ENCODE measurements at regions not wholly inside any gene's neighbourhood (a gene's known extent, or its start where the extent isn't known, plus 50 kb on each side); places are given as distances from the start of the nearest gene placed in this dataset.

DNA sequence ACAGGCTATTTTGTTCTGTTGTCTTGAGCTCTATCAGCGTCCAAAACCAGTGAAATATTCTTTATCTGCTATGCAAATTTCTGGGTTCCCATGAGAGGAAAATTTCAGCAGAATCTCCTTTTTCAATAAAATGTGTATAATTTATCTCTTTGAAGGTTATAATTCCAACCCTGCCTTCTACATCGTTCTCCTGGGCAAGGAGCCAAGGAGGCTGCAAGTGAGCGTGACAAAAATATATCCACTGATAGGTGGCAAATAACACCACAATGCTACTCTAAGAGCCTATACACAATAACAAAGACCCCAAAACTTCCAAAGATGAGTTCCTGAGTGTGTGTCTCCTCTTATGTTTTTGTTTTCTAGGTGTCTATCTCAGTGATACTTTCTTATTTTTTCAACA, 664.7 kb upstream of the SORCS1 start:
- H3K9me3 ChIP-seq = no peaks in the 10 kb centered on the region
- WGBS, 3 donors = 5 to 8% (median 7%) methylated on average over 3 of the region's 3 CpGs
- TF ChIP-seq, protein P1, sequence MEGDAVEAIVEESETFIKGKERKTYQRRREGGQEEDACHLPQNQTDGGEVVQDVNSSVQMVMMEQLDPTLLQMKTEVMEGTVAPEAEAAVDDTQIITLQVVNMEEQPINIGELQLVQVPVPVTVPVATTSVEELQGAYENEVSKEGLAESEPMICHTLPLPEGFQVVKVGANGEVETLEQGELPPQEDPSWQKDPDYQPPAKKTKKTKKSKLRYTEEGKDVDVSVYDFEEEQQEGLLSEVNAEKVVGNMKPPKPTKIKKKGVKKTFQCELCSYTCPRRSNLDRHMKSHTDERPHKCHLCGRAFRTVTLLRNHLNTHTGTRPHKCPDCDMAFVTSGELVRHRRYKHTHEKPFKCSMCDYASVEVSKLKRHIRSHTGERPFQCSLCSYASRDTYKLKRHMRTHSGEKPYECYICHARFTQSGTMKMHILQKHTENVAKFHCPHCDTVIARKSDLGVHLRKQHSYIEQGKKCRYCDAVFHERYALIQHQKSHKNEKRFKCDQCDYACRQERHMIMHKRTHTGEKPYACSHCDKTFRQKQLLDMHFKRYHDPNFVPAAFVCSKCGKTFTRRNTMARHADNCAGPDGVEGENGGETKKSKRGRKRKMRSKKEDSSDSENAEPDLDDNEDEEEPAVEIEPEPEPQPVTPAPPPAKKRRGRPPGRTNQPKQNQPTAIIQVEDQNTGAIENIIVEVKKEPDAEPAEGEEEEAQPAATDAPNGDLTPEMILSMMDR (IDR thresholded peaks at IDR 0.05) = no peak
- TF ChIP-seq EP300 (IDR thresholded peaks at IDR 0.05) (no peak), POLR2A (IDR thresholded peaks at IDR 0.05) (no peak)

DNA sequence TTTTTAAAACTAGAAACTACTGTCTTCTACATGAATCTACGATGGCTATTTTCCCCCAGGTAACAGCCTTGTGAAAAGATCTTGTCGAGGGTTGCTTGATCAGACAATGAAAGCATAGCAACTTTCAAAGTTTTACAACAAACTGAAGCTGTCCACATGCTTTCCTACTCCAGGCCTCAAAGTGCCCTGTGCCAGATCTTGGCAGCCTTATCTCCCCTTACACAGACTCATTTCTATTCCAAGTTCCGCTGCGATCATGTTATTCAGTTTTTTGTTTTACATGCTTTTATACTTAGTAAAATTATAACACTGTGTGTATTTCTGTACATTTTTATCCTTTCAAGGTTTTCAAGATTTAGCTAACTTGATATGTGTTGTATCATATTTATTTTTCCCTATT, 661.7 kb upstream of the SORCS1 start:
- Histone ChIP-seq H3K36me3 (no peaks in the 10 kb centered on the region), H3K27ac (no peak overlapping the region), H3K9me3 (no peaks in the 10 kb centered on the region), H3K27me3 (no peaks in the 10 kb centered on the region), H3K4me3 (no peak overlapping the region), H3K4me1 (ENCODE audit: insufficient read depth) (no peaks in the 10 kb centered on the region)
- TF ChIP-seq EP300 (IDR thresholded peaks at IDR 0.05) (no peak), POLR2A (IDR thresholded peaks at IDR 0.05) (no peak)
- TF ChIP-seq, protein P1 (IDR thresholded peaks at IDR 0.05) = no peak
- 55 to 82% (median 63%) methylated on average over 4 of the region's 4 CpGs for WGBS, 3 donors
- intact Hi-C loops (cut with DNase I) = no loop called here
- DNase-seq = no peak

More for the DNA sequence above, 664.7 kb upstream of the SORCS1 start:
- no peaks in the 10 kb centered on the region for H3K36me3 ChIP-seq
- intact Hi-C loops (cut with DNase I) = no loop called here
- no peak overlapping the region for H3K4me3 ChIP-seq
- H3K4me1 ChIP-seq (ENCODE audit: insufficient read depth) = no peaks in the 10 kb centered on the region
- H3K27me3 ChIP-seq = no peaks in the 10 kb centered on the region
- no peak overlapping the region for H3K27ac ChIP-seq
- no peak for DNase-seq

DNA sequence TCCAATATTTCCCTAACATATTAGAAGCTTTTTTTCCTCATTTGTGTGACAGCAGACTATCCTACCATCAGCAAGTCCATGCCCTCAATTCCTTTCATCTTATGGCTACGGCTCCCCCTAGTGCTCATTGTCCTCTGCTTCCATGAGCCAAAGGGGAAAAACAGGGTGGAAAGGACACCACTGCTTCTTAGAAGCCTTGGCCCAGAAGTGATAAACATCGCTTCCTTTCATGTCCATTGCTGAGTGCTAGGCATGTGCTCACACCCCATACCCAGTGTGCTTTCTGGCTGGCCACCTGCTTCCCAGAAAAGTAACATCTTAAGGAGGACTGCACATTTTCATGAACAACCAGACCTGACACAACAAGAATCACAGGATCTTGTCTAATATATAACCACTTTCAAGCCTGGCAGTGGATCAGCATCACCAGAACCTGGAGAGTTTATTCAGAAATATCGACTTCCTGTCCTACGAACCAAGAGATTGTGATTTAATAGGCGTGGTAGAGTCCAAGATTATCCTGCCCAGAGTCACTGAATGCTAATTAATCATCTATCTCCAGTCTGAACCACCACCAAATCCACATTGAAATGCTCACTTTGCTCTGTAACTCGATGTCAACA, 650.5 kb upstream of the SORCS1 start:
- no peaks in the 10 kb centered on the region for H3K36me3 ChIP-seq
- no peaks in the 10 kb centered on the region for H3K4me1 ChIP-seq (ENCODE audit: insufficient read depth)
- no peak overlapping the region for H3K27ac ChIP-seq
- WGBS, 3 donors = 47 to 69% (median 64%) methylated on average over 6 of the region's 6 CpGs
- H3K27me3 ChIP-seq = no peaks in the 10 kb centered on the region
- no peak overlapping the region for H3K4me3 ChIP-seq
- TF ChIP-seq POLR2A (IDR thresholded peaks at IDR 0.05) (no peak), EP300 (IDR thresholded peaks at IDR 0.05) (no peak)
- TF ChIP-seq, protein P1 (IDR thresholded peaks at IDR 0.05) = no peak
- DNase-seq = no peak
- H3K9me3 ChIP-seq = no peaks in the 10 kb centered on the region
- intact Hi-C loops (cut with DNase I) = no loop called here

DNA sequence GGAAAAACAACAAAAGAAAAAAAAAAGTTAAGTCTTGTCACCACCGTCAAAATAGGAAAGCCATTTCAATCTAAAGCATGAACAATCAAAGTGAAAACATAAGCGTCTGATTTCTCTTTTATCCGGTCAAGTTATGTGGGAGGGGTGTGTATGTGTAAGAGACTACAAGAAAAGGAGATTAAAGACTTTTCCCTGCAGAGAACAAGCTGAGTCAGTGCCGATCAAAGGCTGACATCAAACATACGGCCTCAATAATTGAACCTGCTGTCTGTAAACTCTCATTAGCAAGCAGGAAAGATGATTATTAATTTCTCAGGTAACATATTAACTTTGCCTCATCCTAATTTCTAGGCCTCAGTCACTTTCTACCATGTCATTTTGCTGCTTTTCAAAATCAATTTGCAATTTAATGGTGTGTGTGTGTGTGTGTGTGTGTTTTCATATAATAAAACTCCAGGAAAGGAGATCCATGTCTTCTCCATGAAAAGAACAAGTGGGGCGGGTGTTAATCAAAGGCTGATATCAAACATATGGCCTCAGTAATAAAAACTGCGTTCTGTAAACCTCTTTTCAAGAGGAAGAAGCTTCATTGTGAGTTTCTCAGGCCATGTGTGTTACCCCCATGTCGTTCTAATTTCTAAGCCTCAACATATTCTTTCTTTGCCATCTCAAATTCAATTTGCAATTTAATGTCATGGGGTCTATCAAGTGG, 649.1 kb upstream of the SORCS1 start:
- Histone ChIP-seq H3K27ac (no peak overlapping the region), H3K9me3 (no peaks in the 10 kb centered on the region), H3K4me1 (ENCODE audit: insufficient read depth) (no peaks in the 10 kb centered on the region), H3K4me3 (no peak overlapping the region), H3K27me3 (no peaks in the 10 kb centered on the region), H3K36me3 (no peaks in the 10 kb centered on the region)
- no peak for DNase-seq
- 59 to 67% (median 66%) methylated on average over 8 of the region's 8 CpGs for WGBS, 3 donors
- intact Hi-C loops (cut with DNase I) = no loop called here
- TF ChIP-seq POLR2A (IDR thresholded peaks at IDR 0.05) (no peak), EP300 (IDR thresholded peaks at IDR 0.05) (no peak)
- TF ChIP-seq, protein P1 (IDR thresholded peaks at IDR 0.05) = no peak

Data from ovary (tissue), 7 donors.